ENCODE measurements at regions not wholly inside any gene's neighbourhood (a gene's known extent, or its start where the extent isn't known, plus 50 kb on each side); places are given as distances from the start of the nearest gene placed in this dataset.

GRCh38 chr21:36567216-36567885 is 87.4 kb upstream of the CLDN14 start:
- ATAC-seq (no peak), DNase-seq (no peak)
- no peaks in the 10 kb centered on the region for H3K9me3 ChIP-seq
- no peaks in the 10 kb centered on the region for H3K4me1 ChIP-seq
- intact Hi-C loops (cut with DNase I): no loop called here
- H3K4me3 ChIP-seq: no peak overlapping the region
- 51 to 61% methylated on average over 5 of the region's 5 CpGs for WGBS, 2 donors
- H3K27ac ChIP-seq: no peak overlapping the region
- no peaks in the 10 kb centered on the region for H3K36me3 ChIP-seq (replicated peaks in 1 of 2; ENCODE audit: insufficient read depth in 1 of 2, low read depth in 2 of 2)
- no peaks in the 10 kb centered on the region for H3K27me3 ChIP-seq
- TF ChIP-seq CTCF (IDR thresholded peaks at IDR 0.05) (no peak), POLR2A (IDR thresholded peaks at IDR 0.05) (no peak)

- no peak for ATAC-seq
- WGBS, 2 donors: 78 to 80% methylated on average over 6 of the region's 6 CpGs
- DNase-seq: no peak
- Histone ChIP-seq H3K36me3 (replicated peaks in 1 of 2; ENCODE audit: insufficient read depth in 1 of 2, low read depth in 2 of 2) (no peaks in the 10 kb centered on the region), H3K4me1 (no peaks in the 10 kb centered on the region), H3K27me3 (no peaks in the 10 kb centered on the region), H3K27ac (no peak overlapping the region), H3K9me3 (no peaks in the 10 kb centered on the region), H3K4me3 (no peak overlapping the region)
- intact Hi-C loops (cut with DNase I): no loop called here
- no peak for TF ChIP-seq CTCF (IDR thresholded peaks at IDR 0.05)
- no peak for TF ChIP-seq POLR2A (IDR thresholded peaks at IDR 0.05)
Observed at GRCh38 chr21:36569511-36569910, 89.6 kb upstream of the CLDN14 start.

DNA sequence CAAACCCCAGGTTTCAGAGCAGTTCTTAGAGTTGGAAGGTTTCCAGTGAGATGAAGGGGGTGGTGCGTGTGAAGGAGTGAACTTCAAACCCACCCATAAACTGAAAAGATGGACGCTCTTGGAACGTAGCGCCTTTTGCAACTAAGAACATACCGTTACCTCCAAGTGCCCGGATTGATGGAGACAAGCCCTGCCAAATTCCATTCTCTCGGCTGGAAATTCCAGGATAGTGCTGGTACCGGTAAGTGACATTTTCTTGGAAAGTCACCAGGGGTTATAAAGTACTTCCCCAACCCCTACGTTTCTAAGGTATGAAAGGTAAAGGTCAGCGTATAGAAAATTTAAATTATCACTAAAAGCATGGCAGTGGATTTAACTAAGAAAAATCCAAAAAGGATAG is 91.6 kb upstream of the CLDN14 start:
- Histone ChIP-seq H3K9me3 (no peaks in the 10 kb centered on the region), H3K36me3 (replicated peaks in 1 of 2; ENCODE audit: insufficient read depth in 1 of 2, low read depth in 2 of 2) (no peaks in the 10 kb centered on the region), H3K27me3 (no peaks in the 10 kb centered on the region), H3K4me3 (no peak overlapping the region), H3K4me1 (no peaks in the 10 kb centered on the region), H3K27ac (no peak overlapping the region)
- DNase-seq (no peak), ATAC-seq (no peak)
- intact Hi-C loops (cut with DNase I): no loop called here
- no peak for TF ChIP-seq CTCF (IDR thresholded peaks at IDR 0.05)
- TF ChIP-seq POLR2A (IDR thresholded peaks at IDR 0.05): no peak
- 38 to 40% methylated on average over 10 of the region's 10 CpGs for WGBS, 2 donors

DNA sequence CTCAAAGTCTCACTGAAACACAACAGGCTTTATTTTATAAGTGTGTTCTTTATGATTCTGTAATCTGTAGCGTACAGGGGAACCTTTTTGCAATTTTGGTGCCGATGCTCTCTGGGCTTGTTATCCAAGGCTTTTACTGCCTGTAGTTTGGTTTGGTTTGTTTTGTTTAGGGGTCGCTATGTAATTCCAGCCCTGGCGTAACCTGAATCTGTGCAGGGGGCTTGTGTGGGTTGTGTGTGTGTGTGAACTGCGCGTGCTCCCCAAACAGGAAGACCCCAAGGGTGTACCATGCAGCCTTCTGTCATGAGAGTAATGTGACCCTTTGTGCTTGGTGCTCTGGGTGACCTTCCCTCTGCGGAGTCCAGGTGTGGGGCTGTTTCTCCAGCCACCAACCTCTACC is 92.1 kb upstream of the CLDN14 start:
- ATAC-seq: no peak
- no peak overlapping the region for H3K27ac ChIP-seq
- intact Hi-C loops (cut with DNase I): no loop called here
- H3K36me3 ChIP-seq (replicated peaks in 1 of 2; ENCODE audit: insufficient read depth in 1 of 2, low read depth in 2 of 2): no peaks in the 10 kb centered on the region
- no peaks in the 10 kb centered on the region for H3K9me3 ChIP-seq
- WGBS, 2 donors: 84 to 88% methylated on average over 7 of the region's 7 CpGs
- no peak for DNase-seq
- H3K4me3 ChIP-seq: no peak overlapping the region
- TF ChIP-seq POLR2A (IDR thresholded peaks at IDR 0.05) (no peak), CTCF (IDR thresholded peaks at IDR 0.05) (no peak)
- no peaks in the 10 kb centered on the region for H3K27me3 ChIP-seq
- H3K4me1 ChIP-seq: no peaks in the 10 kb centered on the region

GRCh38 chr21:36575306-36575705 is 95.4 kb upstream of the CLDN14 start:
- intact Hi-C loops (cut with DNase I): no loop called here
- Histone ChIP-seq H3K4me1 (no peaks in the 10 kb centered on the region), H3K9me3 (no peaks in the 10 kb centered on the region), H3K27ac (no peak overlapping the region), H3K36me3 (replicated peaks in 1 of 2; ENCODE audit: insufficient read depth in 1 of 2, low read depth in 2 of 2) (no peaks in the 10 kb centered on the region), H3K4me3 (no peak overlapping the region), H3K27me3 (no peaks in the 10 kb centered on the region)
- DNase-seq (no peak), ATAC-seq (no peak)
- TF ChIP-seq CTCF (IDR thresholded peaks at IDR 0.05): no peak
- TF ChIP-seq POLR2A (IDR thresholded peaks at IDR 0.05): no peak
- 63 to 64% methylated on average over 3 of the region's 3 CpGs for WGBS, 2 donors

Data from body of pancreas (tissue), 4 donors.